CD1c-positive myeloid dendritic cell (primary cell): ENCODE measurements at regions not wholly inside any gene's neighbourhood (a gene's known extent, or its start where the extent isn't known, plus 50 kb on each side); places are given as distances from the start of the nearest gene placed in this dataset.
"Not testable (repeated sequence)": the region's sequence is repeated elsewhere in the genome, so short reads cannot be mapped to it uniquely, and the experiment has no call there.

Experiments
- DNase-seq: peaks from one replicate; pipeline ENCODE4 v3.0.0-alpha.2; 2016; ENCODE audit errors: extremely low spot score

GRCh38 chr2:59879700-59880131, 673.7 kb downstream of the BCL11A start:
- no peak for DNase-seq

DNA sequence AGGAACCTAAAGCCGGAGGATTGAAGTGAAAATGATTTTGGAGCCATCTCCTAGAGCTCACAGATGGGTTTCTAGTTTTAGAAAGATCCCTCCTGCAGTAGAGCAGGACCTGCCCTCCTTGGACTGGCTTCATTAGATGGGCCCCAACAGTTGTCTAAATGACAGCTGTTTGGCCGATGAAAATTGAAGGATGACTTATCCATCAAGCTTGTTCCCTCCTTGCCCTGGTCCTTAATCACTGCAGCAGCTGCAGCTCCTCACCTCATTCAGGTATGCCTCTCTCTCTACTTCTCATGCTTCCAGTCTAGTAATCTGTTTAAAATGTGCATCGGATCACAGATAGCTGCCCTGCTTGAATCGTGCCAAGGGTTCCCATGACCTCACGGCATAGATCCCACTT, 677.6 kb downstream of the BCL11A start:
- DNase-seq = no peak

- DNase-seq = no peak
Measured at GRCh38 chr2:59874971-59875755, 678.3 kb downstream of the BCL11A start.

DNA sequence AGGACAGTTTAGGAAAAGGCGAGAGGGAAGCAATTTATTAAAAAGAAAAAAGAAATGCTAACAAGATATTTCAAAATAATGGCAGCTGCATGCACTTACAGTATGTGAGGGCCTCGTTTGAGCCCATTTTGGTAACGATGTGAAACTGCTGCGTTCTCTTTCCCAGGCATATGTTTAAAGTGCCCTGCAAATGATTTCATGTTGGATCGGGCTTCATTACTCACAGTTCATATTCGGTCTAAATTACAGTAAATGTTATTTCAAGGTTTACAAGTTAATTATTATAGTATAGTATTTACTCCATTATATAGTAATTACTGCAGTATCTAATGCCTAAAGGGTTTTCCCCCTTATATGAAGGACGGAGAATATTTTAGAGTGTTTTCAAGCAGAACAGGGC, 679.1 kb downstream of the BCL11A start:
- DNase-seq = no peak

GRCh38 chr2:59871830-59872229, 681.6 kb downstream of the BCL11A start:
- no peak for DNase-seq

DNA sequence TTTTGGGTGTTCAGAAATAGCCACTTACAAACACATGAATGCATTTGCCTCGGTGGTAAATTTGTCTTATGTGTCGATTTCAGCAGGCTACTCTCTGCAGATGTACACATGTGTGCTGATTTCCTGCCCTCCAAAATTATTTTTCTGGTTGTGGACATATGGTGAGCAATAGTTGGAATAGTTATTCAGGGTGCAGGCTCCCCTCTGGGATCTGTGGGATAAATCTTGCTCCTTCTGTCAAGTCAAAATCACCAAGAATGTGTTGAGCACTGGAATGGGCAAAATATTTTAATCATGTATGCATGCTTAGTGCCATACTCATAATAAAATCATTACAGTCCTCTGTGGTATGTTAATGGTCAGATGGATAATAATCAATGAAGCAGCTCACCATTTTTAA, 684.5 kb downstream of the BCL11A start:
- DNase-seq = no peak

DNA sequence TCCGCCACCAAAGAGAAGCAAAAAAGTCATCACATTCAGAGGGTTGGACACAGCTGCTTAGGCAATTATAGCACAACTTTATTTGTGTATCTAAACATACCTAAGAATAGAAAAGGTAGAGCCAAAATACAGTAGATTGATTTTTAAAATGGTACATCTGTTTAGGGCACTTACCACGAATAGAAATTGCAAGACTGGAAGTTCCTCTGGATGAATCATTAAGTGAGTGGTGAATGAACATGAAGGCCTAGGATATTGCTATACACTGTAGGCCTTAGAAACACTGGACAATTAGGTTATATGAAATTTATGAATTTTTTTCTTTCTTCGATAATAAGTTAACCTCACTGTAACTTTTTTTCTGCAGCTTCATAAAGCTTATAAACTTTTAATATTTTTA, 687.0 kb downstream of the BCL11A start:
- DNase-seq = no peak

- no peak for DNase-seq
Measured at GRCh38 chr2:59858540-59858939, 694.9 kb downstream of the BCL11A start.

DNA sequence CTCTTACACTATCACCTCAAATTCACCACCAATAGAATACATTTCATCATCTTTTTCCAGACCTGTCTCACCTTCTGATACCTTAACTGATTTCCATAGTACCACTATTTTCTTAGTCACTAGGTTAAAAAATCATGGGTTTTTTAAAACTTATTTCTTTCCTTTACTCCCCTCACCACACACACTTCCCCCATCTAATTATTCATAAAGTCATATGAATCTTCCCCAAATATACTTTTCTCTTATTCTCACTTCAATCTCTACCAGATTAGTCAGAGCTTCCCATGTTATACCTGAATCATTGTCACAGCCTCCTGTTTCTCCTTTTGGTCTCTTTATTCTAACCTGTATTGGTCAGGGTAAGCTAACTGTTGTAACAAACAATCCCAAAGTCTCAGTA, 696.3 kb downstream of the BCL11A start:
- DNase-seq = no peak

GRCh38 chr2:59856391-59856790, 697.1 kb downstream of the BCL11A start:
- no peak for DNase-seq

- no peak for DNase-seq
Measured at GRCh38 chr2:59853032-59853431, 700.4 kb downstream of the BCL11A start.

GRCh38 chr2:59851836-59852475, 701.5 kb downstream of the BCL11A start:
- no peak for DNase-seq

DNA sequence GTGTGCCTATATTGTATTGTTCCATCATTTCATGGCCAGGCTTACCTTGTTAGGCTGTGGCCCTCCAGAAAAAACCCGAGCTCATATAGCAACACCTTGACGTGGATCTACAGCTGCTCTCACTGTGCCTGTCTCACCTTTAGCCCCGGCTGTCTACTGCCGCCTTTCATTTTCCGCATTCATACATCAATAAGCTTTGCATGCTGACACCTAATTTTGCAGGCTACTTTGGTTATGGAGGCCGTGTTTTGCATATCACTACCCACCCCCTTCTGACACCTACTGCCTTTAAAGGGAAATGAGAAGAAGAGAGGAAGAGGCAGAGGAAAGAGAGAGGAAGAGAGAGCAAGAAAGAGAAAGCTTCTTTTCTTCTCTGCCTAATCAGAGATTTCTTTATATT, 702.9 kb downstream of the BCL11A start:
- DNase-seq = no peak

GRCh38 chr2:59833941-59834340, 719.5 kb downstream of the BCL11A start:
- no peak for DNase-seq

DNA sequence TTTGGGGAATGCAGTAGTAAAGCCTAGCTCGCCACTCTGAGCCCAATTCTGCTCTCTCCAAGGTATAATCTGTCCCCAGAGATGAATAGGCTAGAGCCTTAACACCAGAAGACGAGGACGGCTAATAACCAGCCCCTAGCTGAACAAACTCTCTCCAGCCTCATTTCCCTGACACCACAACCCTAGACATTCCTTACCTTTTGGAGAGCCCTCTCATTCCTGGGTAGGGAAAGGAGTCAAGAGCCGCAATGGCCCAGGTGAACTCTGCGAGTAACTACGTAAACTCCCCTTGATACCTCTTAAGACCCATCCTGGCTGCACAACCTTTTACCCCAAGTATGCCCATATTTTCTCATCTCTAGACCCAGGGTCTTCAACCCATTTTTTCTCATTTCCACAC, 722.9 kb downstream of the BCL11A start:
- DNase-seq = no peak

DNA sequence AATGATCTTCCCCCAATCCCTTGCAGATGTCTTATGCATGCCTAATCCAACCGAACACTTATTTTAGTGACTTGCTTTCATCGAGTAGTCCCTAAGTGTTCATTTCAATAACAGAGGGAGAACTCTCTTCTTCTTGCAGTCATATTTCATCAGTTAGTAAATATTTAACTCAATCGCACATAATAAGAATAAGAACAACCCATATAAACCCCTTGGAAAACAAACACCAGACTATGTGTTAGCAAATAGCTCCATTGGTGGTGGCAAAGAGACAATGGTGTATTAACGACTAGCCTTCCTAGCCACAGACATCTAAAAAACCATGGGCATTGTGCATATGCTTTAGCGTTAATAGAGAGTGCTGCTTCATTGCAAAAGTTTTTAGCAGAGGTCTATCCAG, 725.8 kb downstream of the BCL11A start:
- DNase-seq = no peak

DNA sequence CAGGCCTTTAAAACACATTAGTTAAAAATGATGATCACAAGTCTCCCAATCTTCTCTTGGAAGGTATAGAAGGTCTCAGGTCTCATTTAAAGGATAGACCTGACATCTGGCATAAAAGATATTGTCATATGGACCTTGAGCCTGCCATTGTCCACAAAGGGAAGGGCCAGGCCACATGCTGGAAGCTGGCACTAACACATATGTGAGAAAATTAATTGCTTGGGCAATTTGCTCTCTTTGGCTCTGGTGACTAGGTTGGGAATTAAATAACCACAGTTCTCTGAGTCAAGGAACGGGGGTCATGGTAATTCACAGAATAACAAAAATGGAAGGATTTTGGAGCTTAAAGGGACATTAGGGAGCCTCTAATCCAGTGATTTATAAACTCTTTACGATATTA, 727.3 kb downstream of the BCL11A start:
- no peak for DNase-seq

- no peak for DNase-seq
Measured at GRCh38 chr2:59824314-59824713, 729.1 kb downstream of the BCL11A start.

DNA sequence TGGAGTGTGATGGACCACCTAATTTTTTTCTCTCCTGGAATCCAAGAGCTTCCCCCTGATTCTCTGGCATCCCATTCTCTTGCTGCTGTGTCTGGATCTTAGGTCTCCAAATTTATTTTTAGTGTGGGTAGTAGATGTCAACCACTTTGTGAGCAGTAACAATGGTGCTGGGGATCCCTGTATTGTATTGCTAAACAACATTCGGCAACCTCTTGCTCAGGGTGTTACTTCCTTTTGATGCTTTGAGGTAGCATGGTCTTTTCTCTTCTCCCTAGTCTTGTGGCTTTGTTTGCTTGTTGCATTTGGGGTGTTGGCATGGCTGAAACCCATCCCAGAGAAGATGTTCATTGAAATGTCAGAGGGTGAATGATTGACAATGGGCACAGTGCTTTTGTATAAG, 737.4 kb downstream of the BCL11A start:
- no peak for DNase-seq

GRCh38 chr2:59810283-59810682, 743.2 kb downstream of the BCL11A start:
- DNase-seq = not testable (repeated sequence)

- no peak for DNase-seq
Measured at GRCh38 chr2:59806486-59806885, 747.0 kb downstream of the BCL11A start.

DNA sequence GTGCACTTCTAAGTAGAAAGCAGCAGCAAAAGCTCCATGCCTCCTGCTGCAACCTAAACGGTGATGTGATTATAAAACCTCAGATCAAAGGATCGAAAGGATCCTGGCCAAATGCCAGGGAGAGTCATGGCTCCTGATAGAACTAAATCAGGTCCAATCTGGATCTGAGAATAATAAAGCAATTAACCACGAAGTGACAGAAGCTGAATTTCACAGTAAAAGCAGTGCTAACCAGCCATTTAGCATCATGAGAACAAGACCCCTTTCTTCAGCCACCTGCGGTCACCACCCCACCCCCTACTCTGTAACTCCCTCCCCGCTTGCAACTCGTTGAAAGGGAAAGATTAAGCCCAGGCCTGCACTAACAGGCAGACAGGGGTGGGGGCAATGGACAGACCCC, 748.7 kb downstream of the BCL11A start:
- no peak for DNase-seq

DNA sequence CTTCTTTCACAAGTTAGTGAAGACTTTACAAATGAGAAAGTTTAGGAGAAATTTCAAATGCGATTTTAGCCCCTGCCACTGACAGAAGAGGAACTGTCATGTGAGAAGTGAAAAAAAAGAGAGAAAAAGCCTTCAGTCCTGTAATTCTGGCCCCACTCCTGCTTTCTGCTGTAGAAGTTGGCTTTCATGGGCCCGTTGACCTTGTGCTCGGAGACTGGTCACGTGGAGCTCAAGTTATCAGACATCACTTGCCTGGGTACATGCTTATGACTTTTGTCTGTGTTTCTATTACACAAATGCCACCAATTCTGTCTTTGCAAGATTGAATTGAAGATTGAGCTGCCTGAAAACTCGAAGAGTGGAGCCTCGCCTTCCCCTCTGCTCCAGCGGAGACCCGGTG, 749.9 kb downstream of the BCL11A start:
- no peak for DNase-seq
